ENCODE measurements at regions not wholly inside any gene's neighbourhood (a gene's known extent, or its start where the extent isn't known, plus 50 kb on each side); places are given as distances from the start of the nearest gene placed in this dataset.
"Not testable (repeated sequence)": the region's sequence is repeated elsewhere in the genome, so short reads cannot be mapped to it uniquely, and the experiment has no call there.

- no peak for DNase-seq
These were observed 516.8 kb upstream of the ADGRL3 start for GRCh38 chr4:60683357-60683756.

DNA sequence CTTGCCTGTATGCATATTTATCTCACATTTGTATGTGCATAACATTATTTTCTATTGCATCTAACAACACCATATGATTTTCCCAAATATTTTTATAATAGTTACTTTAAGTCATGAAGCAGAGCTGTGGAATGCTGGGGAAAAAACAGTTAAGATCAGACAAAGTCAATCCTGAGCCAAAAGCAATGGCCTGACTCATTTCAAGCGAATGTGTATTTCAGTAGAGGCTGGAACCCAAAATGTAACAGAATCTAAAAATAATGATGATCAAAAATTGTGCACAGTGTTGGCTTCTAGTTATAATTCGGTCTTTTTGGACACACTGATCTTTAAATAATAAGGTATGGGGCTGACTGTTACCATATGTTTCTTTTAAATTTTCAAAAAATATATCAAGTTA lies 516.2 kb upstream of the ADGRL3 start:
- peak; percentile 13 for DNase-seq

GRCh38 chr4:60696062-60696461 lies 504.1 kb upstream of the ADGRL3 start:
- not testable (repeated sequence) for DNase-seq

GRCh38 chr4:60709061-60709460 lies 491.1 kb upstream of the ADGRL3 start:
- no peak for DNase-seq

DNA sequence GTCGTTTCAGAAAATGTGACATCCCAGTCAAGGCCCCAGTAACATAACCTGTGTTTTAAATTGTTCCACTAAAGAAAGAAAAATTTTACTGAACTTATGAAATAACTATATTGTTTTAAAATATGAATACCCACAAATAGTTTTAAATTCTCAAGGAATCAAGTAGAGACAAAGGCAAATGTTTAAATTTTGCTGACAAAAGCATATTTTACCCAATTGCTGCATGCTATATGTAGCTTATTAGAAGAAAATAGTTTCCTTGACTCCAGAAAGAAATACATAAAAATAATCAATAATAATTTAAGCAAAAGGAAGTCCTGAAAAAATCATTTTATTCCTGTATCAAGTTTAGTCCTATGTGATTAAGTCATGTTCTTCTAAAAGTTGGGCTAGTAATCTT lies 481.3 kb upstream of the ADGRL3 start:
- no peak for DNase-seq

DNA sequence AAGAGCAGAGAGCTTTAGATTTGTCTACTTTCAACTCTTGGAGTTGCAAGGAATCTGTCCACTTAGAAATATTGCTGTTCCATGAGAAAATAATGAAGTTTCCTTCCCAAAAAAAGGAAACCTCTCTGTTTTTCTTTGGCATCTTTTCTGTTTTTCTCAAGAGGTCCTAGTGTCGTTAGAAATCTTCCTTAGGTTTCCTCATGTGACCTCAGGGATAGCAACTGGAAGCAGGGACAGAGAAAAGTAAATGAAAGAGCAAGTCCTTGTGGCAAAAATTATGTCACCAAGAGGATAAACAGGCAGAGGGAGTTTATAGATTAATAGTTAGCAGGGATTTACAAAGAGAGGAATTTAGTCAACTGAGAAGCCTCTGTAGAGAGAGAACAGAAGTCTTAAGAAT lies 478.4 kb upstream of the ADGRL3 start:
- no peak for DNase-seq

GRCh38 chr4:60723796-60724195 lies 476.3 kb upstream of the ADGRL3 start:
- no peak for DNase-seq

- no peak for DNase-seq
These were observed 475.5 kb upstream of the ADGRL3 start for GRCh38 chr4:60724623-60725022.

DNA sequence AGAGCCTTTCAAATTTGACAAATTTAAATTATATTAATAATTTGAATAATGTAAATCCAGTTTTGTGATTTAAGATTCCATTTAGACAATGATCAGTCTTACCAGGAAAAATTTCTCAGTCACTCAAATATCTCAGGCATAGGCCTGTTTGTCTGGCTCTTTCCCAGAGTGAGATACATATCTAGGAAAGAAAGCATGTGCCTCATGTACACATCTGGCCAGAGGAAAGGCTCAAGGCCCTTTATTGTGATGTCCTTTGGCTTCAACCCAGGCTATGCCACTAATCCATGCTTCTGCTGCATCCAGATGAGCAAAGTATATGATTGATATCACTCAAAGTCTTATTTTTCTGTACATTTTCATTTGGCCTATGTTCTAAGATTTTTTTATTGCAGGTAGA lies 473.3 kb upstream of the ADGRL3 start:
- no peak for DNase-seq

GRCh38 chr4:60729194-60729593 lies 470.9 kb upstream of the ADGRL3 start:
- no peak for DNase-seq

DNA sequence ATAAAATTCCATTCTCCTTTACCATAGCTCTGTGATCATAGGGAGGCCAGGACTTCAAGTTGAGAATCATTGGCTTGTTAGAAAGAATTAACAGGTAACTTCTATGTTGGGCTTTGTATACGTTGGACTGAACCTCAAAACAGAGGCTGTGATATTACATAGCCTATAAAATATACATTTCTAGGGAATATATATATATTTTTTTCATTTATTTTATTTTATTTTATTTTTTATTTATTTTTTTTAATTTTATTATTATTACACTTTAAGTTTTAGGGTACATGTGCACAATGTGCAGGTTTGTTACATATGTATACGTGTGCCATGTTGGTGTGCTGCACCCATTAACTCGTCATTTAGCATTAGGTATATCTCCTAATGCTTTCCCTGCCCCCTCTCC lies 470.4 kb upstream of the ADGRL3 start:
- not testable (repeated sequence) for DNase-seq

DNA sequence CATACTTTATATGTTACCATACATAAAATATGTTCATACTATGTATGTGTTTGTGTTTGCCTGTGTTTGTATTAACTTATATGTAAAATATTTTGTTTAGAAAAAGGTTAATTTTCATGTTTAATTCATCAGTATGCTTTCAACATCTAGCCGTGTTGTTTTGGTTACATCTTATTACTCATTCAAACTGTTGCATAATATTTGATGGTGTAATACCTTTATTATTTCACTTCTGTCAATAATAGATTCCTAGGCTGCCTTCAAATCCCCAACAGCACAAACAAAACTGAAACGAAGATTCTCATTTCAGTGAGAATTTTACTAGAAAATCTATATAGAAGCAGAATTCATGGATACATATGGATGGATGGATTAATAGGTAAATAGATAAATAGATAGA lies 462.3 kb upstream of the ADGRL3 start:
- DNase-seq = no peak

DNA sequence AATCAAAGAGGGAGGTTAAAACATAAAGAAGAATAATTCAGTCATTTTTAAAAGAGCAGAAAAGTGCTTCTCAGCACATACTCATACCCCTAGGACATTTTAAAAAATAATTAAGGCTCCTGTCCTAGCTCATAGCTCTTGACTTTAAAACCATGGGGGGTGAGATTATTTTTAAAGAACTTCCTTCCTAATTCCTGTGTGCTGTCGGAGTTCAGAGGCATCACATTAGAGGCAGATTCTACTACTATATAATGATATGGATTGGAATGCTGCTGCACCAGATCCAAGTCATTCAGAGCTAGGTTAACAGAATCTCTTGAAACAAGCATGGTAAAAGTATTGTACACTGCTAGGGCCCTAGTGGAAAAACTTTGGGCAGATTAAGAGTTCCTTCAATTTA lies 456.5 kb upstream of the ADGRL3 start:
- DNase-seq = no peak

DNA sequence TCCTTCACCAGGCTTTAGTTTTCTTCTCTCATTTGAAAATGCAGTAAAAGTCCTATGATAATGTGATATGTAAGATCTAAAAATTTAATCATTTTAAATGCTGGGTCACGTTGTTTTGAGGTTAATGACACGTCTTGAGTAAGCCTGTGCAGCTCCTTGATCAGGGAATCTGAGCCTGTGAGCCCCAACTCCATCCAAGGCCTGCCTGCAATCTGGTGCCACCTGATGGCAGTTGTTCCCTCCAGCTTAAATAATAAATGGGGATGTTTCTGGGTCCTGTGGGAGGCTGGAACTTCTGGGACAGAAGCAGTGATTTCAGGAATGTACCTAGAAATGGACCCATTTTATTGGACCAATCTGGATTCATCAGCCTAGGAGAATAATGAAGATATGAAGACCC lies 455.4 kb upstream of the ADGRL3 start:
- DNase-seq = no peak

GRCh38 chr4:60745800-60746571 lies 454.1 kb upstream of the ADGRL3 start:
- DNase-seq = no peak

- no peak for DNase-seq
These were observed 449.2 kb upstream of the ADGRL3 start for GRCh38 chr4:60750962-60751361.

- DNase-seq = no peak
These were observed 442.0 kb upstream of the ADGRL3 start for GRCh38 chr4:60757986-60758680.

DNA sequence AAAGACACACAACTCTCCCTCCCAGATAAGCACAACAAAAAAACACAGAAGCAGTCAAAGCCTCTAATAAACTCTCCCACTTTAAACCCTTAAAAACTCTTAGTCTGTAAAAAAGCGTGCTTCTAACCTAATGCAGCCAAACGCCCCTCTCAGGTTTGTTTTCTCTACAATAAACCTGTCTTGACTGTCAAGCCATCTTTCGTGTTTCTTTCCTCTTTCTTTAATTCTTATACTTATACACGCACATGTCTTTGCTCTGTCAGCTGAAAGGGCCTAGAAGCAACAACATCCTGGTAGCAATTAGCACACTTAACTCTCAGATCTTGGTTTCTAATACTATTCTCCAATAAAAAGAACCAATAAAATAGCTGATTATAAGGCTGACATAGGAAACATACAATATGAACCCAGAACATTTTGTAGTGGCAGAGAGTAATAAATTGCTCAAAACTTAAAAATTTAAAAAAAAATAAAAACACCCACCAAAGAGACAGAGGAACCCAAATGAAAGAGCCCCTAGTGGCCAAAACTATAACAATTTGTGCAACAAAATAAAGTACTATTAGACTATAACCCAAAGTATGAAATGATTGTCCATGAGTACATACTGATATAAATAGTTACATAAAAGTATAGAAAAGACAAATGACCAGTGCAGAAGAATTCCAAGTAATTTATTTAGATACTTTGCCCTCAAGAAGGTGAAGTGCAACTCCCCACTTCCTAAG lies 440.4 kb upstream of the ADGRL3 start:
- no peak for DNase-seq

DNA sequence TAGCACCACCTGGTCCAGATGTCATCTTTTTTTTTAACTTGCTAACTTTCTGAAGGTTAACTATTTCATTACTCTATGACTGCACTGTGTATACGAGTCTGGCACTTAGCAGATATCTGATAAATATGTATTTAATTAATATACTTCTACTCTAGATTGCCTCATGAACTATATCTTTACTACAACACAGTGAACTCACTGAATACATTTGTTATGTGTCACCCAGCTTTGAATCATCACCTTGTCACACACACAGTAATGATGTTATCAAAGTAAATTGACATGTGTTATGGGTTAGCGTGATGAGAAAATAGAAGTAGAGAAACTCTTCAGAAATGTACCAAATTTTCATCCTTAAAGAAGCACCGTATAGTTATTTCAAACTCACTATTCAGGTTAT lies 419.3 kb upstream of the ADGRL3 start:
- DNase-seq = no peak

DNA sequence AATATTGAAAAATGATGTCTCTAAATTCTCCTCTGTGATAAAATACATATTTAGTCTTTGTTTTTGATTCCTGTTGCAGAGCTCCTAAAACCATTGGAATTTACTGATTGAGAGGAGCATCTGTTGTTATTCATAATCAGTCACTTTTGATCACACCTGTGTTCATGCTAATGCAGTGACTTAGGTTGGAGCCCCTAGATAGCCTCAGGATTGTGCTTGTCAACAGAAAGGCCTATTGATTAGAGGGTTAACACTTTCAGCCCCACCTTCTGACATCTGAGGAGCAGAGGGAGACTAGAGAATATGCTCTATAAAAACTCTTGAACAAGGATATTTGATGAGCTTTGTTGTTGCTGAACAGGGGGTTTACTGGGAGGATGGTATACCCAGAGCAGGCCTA lies 409.5 kb upstream of the ADGRL3 start:
- no peak for DNase-seq

- DNase-seq = no peak
These were observed 405.8 kb upstream of the ADGRL3 start for GRCh38 chr4:60794372-60794771.

DNA sequence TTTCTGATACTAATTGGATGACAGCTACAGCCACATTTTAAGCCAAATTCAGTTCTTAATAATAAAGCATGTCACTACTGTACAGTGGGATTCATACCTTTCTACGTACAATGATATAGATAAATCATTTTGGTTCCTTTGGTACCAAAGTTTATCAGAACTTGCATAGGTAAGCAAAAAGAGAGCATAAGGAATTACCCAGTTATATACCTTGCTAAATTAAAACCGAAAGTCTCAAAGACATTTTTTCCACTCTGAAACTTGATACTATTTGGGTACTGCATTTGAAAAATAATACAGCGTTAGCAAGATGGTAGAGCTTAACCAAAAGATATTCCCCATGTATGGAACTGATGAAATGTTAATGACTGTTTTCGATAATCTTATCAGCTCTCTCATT lies 400.9 kb upstream of the ADGRL3 start:
- no peak for DNase-seq

DNA sequence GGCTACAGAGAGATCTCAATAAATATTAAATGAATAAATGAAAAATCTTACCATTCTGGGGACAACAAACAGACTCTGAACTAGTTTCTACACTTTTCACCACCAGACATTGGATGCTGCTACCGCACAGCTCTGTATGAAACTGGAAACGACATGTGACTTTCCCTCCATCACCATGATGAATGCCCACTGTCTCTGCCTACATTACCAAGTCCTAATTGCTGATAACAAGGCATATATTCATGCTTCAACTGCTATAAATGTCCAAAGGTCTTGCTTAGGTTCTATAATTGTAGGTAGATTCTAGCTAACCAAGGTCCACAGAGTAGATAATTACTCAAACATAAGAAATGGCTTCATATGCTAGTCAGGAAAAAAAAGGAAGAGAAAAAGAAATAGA lies 399.4 kb upstream of the ADGRL3 start:
- DNase-seq = no peak
